ENCODE measurements at regions not wholly inside any gene's neighbourhood (a gene's known extent, or its start where the extent isn't known, plus 50 kb on each side); places are given as distances from the start of the nearest gene placed in this dataset.

DNA sequence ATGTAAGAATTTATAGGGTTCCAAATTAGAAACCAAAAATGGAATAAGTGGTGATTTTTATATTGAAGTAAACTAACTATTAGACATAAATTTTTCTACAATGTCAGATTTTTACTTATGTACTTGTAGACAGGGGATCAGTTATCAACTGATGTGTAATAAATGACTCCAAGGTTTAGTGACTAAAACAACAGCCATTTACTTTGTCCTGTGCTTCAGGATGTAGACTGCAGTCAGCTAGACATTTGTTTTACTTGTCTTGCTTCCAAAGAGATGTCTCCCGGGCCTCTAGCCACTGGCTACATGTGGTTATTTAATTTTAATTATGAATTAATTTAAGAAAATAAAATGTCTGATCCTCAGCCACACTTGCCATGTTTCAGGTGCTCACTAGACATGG lies 249.7 kb upstream of the IGFBP3 start:
- Histone ChIP-seq H3K4me3 (ENCODE audit: low read length in 3 of 3) (no peak overlapping the region), H3K9me3 (ENCODE audit: control insufficient read depth in 2 of 3, insufficient read depth in 1 of 3, low read length in 3 of 3) (no peaks in the 10 kb centered on the region), H3K27me3 (ENCODE audit: control insufficient read depth, insufficient read depth, low read length) (no peaks in the 10 kb centered on the region), H3K36me3 (ENCODE audit: control insufficient read depth in 2 of 3, insufficient read depth in 3 of 3, low read length in 3 of 3) (no peaks in the 10 kb centered on the region), H3K27ac (ENCODE audit: low read depth in 2 of 2, low read length in 2 of 2) (no peak overlapping the region), H3K9ac (ENCODE audit: low read length in 3 of 3) (no peak overlapping the region), H3K4me1 (ENCODE audit: control insufficient read depth in 2 of 3, insufficient read depth in 2 of 3, low read depth in 1 of 3, low read length in 3 of 3) (peaks cover 0 to 5% (median 4%) of the 10 kb centered on the region in 3 donors)
- no peak for FAIRE-seq
- DNase-seq, result no peak
- TF ChIP-seq, protein P1, sequence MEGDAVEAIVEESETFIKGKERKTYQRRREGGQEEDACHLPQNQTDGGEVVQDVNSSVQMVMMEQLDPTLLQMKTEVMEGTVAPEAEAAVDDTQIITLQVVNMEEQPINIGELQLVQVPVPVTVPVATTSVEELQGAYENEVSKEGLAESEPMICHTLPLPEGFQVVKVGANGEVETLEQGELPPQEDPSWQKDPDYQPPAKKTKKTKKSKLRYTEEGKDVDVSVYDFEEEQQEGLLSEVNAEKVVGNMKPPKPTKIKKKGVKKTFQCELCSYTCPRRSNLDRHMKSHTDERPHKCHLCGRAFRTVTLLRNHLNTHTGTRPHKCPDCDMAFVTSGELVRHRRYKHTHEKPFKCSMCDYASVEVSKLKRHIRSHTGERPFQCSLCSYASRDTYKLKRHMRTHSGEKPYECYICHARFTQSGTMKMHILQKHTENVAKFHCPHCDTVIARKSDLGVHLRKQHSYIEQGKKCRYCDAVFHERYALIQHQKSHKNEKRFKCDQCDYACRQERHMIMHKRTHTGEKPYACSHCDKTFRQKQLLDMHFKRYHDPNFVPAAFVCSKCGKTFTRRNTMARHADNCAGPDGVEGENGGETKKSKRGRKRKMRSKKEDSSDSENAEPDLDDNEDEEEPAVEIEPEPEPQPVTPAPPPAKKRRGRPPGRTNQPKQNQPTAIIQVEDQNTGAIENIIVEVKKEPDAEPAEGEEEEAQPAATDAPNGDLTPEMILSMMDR (IDR thresholded peaks at IDR 0.05; ENCODE audit: borderline replicate concordance, extremely low read depth, insufficient read depth), result no peak
- intact Hi-C loops (cut with DNase I), result no loop called here

DNA sequence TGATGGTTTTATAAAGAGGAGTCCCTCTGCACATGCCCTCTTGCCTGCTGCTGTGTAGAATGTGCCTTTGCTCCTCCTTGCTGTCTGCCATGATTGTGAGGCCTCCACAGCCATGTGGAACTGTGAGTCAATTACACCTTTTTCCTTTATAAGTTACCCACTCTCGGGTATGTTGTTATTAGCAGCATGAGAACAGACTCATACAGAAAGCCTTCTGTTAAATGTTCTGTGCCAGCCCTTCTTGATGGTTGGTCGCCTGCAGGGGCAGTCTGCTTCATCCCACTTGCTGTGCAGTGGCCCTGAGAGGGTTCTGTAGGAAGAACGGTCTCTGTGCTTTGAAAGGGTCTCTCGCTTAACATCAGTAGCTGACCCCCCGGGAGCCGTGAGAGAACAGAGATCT lies 248.9 kb upstream of the IGFBP3 start:
- Histone ChIP-seq H3K27me3 (ENCODE audit: control insufficient read depth, insufficient read depth, low read length) (no peaks in the 10 kb centered on the region), H3K9ac (ENCODE audit: low read length in 3 of 3) (no peak overlapping the region), H3K27ac (ENCODE audit: low read depth in 2 of 2, low read length in 2 of 2) (no peak overlapping the region), H3K4me3 (ENCODE audit: low read length in 3 of 3) (no peak overlapping the region), H3K9me3 (ENCODE audit: control insufficient read depth in 2 of 3, insufficient read depth in 1 of 3, low read length in 3 of 3) (no peaks in the 10 kb centered on the region), H3K4me1 (ENCODE audit: control insufficient read depth in 2 of 3, insufficient read depth in 2 of 3, low read depth in 1 of 3, low read length in 3 of 3) (peaks cover 0 to 5% (median 4%) of the 10 kb centered on the region in 3 donors), H3K36me3 (ENCODE audit: control insufficient read depth in 2 of 3, insufficient read depth in 3 of 3, low read length in 3 of 3) (no peaks in the 10 kb centered on the region)
- DNase-seq (no peak), FAIRE-seq (no peak)
- intact Hi-C loops (cut with DNase I), result no loop called here
- TF ChIP-seq, protein P1 (IDR thresholded peaks at IDR 0.05; ENCODE audit: borderline replicate concordance, extremely low read depth, insufficient read depth), result no peak

DNA sequence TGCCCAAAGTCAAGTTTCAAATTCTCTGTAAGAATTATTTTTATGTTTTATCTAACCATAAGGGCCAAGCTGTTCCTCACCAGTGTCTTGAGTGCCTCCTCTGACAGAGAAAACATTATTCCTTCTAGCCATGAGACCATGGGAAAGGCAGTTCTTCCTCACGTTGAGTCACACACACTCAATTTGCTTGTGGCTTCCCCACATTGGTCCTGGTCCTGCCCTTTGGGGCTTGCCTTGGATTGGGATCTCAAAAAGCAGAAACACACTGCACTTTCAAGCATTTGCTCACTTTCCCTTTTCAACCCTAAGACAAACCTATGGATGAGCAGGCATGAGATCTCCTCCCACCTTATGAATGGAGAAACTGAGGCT lies 248.3 kb upstream of the IGFBP3 start:
- Histone ChIP-seq H3K27me3 (ENCODE audit: control insufficient read depth, insufficient read depth, low read length) (no peaks in the 10 kb centered on the region), H3K4me3 (ENCODE audit: low read length in 3 of 3) (no peak overlapping the region), H3K36me3 (ENCODE audit: control insufficient read depth in 2 of 3, insufficient read depth in 3 of 3, low read length in 3 of 3) (no peaks in the 10 kb centered on the region), H3K4me1 (ENCODE audit: control insufficient read depth in 2 of 3, insufficient read depth in 2 of 3, low read depth in 1 of 3, low read length in 3 of 3) (peaks cover 0 to 5% (median 4%) of the 10 kb centered on the region in 3 donors), H3K9me3 (ENCODE audit: control insufficient read depth in 2 of 3, insufficient read depth in 1 of 3, low read length in 3 of 3) (no peaks in the 10 kb centered on the region), H3K27ac (ENCODE audit: low read depth in 2 of 2, low read length in 2 of 2) (no peak overlapping the region), H3K9ac (ENCODE audit: low read length in 3 of 3) (no peak overlapping the region)
- FAIRE-seq (no peak), DNase-seq (no peak)
- intact Hi-C loops (cut with DNase I), result no loop called here
- TF ChIP-seq, protein P1 (IDR thresholded peaks at IDR 0.05; ENCODE audit: borderline replicate concordance, extremely low read depth, insufficient read depth), result no peak

DNA sequence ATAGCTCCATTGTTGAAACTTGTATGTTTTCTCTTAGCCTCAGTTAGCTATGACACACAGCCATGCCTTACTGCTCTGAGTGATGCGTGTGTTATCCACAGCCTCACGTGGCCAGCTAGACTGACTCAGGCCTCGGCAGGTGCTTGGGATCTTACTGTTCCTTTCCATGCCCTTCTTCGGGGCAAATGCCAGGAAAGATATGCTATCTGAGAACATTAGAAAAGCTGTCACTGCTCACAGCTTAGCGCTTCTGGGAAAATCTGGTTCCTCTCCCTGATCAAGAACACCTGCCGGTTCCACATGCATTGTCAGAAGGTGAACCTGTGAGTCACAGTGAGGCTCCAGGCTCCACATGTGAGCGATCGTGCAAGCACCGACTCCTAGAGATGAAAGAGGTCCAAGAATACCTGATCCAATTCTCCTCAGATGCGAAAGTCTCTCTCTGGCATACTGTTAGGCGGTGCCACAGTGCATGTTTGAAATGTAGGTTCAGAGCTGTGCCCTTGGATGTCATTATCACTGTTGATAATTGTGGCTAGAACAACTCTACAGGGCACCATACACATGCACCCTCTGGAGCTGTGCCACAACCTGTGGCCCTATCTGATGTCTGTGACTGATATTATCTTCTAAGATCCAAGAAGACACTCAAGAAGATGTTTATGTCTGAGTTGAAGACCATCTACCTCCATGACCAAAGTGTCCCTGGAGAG lies 247.8 kb upstream of the IGFBP3 start:
- peak in 1 of 5 donors; percentile 73 for DNase-seq
- Histone ChIP-seq H3K9me3 (ENCODE audit: control insufficient read depth in 2 of 3, insufficient read depth in 1 of 3, low read length in 3 of 3) (no peaks in the 10 kb centered on the region), H3K27me3 (ENCODE audit: control insufficient read depth, insufficient read depth, low read length) (no peaks in the 10 kb centered on the region), H3K4me1 (ENCODE audit: control insufficient read depth in 2 of 3, insufficient read depth in 2 of 3, low read depth in 1 of 3, low read length in 3 of 3) (peaks cover 0 to 5% (median 0%) of the 10 kb centered on the region in 3 donors), H3K9ac (ENCODE audit: low read length in 3 of 3) (no peak overlapping the region), H3K4me3 (ENCODE audit: low read length in 3 of 3) (no peak overlapping the region), H3K27ac (ENCODE audit: low read depth in 2 of 2, low read length in 2 of 2) (no peak overlapping the region), H3K36me3 (ENCODE audit: control insufficient read depth in 2 of 3, insufficient read depth in 3 of 3, low read length in 3 of 3) (no peaks in the 10 kb centered on the region)
- FAIRE-seq, result no peak
- TF ChIP-seq, protein P1 (IDR thresholded peaks at IDR 0.05; ENCODE audit: borderline replicate concordance, extremely low read depth, insufficient read depth), result no peak
- intact Hi-C loops (cut with DNase I), result no loop called here
